GDM1 (cell line): ENCODE measurements at regions not wholly inside any gene's neighbourhood (a gene's known extent, or its start where the extent isn't known, plus 50 kb on each side); places are given as distances from the start of the nearest gene placed in this dataset.
"Not testable (repeated sequence)": the region's sequence is repeated elsewhere in the genome, so short reads cannot be mapped to it uniquely, and the experiment has no call there.

Experiments used
- DNase-seq: peaks from one replicate; lab custom pipeline; 2025; lab: John Stamatoyannopoulos, UW

- DNase-seq: no peak
Measured at GRCh38 chr1:168490306-168490705, 53.5 kb downstream of the XCL2 start.

DNA sequence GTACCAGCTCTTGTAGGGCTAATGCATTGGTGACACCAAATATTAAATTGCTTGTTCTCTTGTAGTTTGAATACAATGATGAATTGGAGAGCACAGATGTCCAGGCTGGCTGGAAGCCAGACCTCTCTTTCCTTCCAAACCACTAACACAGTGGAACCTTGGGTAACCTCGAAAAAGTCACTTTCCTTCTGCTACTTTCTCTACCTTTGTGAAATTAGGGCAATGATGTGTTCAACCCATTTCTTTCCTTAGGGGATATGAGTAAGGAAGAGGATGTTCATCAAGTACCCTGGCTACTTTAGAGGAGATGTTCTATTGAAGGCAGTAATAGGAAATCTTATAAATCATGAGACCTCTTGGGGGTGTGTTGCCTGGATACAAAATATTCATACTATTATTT, 55.7 kb downstream of the XCL2 start:
- DNase-seq: no peak

DNA sequence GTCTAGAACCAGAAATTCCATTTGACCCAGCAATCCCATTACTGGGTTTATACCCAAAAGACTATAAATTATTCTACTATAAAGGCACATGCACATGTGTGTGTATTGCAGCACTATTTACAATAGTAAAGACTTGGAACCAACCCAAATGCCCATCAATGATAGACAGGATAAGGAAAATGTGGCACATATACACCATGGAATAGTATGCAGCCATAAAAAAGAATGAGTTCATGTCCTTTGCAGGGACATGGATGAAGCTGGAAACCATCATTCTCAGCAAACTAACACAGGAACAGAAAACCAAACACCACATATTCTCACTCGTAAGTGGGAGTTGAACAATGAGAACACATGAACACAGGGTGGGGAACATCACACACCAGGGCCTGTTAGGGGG, 57.0 kb downstream of the XCL2 start:
- not testable (repeated sequence) for DNase-seq

GRCh38 chr1:168485048-168485447, 58.7 kb downstream of the XCL2 start:
- DNase-seq: peak; percentile 84

- no peak for DNase-seq
Measured at GRCh38 chr1:168484083-168484482, 59.7 kb downstream of the XCL2 start.

DNA sequence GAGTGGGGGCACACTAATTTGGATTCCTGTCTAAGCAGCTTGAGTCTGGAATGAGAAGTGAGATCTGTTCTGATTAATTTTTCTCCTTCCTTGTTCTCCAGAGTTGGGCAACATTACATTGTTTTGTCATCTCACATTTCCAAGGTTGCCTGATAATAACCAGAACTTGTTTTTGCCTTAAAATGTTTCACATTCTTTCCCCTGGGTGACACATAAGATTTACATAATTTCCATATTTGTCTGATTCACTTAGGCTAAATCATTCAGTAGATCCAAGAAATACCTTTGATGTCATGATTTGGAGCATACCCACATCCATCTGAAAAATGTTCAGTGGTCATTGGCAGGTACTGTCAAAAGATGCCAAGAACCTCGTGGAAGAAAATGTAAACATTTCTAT, 60.3 kb downstream of the XCL2 start:
- no peak for DNase-seq

- no peak for DNase-seq
Measured at GRCh38 chr1:168482106-168482505, 61.7 kb downstream of the XCL2 start.

DNA sequence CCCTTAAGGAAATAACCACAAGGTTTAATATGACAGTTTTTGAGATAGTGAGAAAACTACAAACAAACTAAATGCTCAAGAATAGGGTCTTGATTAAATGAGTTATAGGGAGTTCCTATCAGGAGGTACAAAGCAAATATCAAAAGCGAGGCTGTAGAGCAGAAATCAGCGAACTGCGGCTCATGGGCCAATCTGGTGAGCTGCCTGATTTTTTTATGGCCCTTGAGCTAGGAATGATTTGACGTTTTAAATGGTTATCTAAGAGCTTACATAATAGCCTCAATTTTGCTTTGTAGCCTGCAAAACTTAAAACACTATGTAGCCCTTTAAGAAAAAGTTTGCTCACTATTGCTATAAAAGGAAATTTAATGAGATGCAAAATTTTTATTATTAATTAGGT, 62.2 kb downstream of the XCL2 start:
- no peak for DNase-seq

DNA sequence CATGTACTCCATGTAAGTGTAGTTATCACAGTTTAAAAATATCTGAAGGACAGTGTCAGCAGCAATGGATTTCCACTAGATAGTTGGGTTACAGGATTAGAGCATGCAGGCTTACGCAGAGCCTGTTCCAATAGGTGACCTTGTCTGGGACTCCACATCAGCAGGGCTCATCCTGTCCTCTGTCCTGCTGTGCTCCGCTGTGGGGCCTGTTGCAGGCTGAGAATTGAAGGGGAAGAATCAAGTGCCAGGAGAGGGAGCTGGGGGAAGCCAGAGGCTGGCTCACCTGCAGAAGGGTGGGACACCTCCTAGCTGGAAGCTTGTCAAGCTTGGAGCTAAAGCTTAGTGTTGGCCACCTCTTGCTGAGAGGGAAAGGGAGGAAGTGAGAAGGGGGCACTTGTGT, 62.8 kb downstream of the XCL2 start:
- DNase-seq: no peak

DNA sequence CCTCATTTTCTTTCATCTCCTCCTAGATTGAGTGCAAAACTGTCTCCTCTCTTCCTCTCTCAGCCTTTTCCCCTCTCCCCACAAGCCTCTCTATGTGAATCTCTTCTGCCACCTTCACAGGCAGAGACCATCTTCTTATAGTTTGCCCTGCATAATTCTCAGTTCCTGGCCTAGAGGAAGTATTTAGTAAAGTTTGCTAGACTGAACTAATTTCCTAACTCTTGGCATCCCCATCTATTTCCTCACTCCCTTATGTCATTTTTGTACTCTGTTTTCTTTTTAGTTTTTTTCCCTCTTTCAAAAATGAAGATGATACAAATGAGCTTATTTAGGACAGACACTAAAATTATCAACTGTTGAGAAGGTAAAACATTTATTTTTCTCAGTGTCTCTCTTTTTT, 66.0 kb downstream of the XCL2 start:
- no peak for DNase-seq

DNA sequence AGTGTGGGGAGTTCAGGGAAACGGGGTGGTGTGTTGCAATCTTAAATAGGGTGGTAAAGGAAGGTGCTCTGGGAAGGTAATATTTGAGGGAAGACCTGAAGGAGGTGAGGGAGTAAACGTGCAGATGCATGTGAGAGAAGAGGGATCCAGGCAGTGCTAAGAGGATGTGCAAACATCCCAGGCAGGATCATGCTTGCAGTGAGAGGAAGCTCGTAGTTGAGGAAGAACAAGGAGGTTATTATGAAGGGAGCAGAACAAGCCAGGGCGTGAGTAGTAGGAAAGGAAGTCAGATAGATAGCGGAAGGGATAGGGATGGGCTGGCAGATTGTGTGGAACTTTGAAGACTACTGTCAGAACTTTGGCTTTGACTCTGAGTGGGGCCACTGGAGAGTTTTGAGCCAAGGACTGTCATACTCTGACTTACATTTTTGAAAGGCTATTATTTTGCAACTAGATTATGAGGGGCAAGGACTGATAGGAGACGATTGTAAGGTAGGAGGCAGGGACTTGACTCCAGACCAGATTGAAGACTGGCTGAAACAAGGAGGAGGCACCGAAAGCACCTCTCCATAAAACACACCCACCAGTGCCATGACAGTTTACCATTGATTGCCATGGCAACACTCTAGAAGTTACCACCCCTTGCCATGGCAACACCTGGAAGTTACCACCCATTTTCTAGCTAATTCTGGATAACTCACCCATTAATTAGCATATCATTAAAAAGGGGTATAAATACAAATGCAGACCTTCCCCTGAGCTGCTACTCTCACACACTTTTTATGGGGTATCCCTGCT, 67.0 kb downstream of the XCL2 start:
- peak; percentile 16 for DNase-seq

- DNase-seq: no peak
Measured at GRCh38 chr1:168474322-168474721, 69.5 kb downstream of the XCL2 start.

GRCh38 chr1:168473126-168473525, 70.7 kb downstream of the XCL2 start:
- no peak for DNase-seq

GRCh38 chr1:168472223-168472622, 71.6 kb downstream of the XCL2 start:
- DNase-seq: no peak

- DNase-seq: no peak
Measured at GRCh38 chr1:168470901-168471431, 72.8 kb downstream of the XCL2 start.

DNA sequence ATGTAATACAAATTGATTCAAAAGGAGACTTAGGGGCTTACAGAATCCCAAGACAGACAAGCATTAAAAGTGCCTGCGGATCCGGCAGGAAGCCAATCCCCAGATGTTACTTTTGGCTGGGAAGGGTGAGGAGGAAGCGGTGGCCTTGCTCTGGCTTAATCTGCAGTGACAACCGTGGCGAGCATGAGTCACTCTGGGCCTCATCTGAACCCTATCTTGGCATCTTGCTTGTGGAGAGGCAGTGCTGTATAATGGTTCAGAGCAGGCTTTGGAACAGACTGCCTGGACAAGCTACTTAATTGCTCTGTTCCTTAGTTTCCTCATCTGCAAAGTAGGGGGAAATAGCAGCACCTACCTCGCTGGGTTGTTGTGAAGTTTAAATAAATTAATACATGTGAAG, 74.1 kb downstream of the XCL2 start:
- peak; percentile 95 for DNase-seq

GRCh38 chr1:168468822-168469221, 75.0 kb downstream of the XCL2 start:
- no peak for DNase-seq

- no peak for DNase-seq
Measured at GRCh38 chr1:168468042-168468809, 75.6 kb downstream of the XCL2 start.

DNA sequence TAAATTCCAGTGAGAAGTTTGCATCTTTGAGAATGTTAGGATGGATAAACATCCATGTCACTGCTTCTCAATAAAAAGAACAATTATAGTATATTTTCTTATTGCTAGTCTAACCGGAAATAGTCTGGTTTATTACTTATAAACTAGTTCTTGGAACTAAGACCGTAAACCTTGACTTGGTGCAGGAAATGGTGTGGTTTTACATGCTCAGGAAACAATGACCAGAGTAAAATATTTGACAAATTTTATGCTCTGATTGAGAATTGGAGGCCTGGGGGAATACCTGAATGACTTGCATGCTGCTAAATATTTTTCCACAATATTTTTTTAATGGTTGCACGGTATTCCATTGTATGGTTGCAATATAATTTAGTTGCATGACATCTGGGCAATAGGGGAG, 76.3 kb downstream of the XCL2 start:
- no peak for DNase-seq

DNA sequence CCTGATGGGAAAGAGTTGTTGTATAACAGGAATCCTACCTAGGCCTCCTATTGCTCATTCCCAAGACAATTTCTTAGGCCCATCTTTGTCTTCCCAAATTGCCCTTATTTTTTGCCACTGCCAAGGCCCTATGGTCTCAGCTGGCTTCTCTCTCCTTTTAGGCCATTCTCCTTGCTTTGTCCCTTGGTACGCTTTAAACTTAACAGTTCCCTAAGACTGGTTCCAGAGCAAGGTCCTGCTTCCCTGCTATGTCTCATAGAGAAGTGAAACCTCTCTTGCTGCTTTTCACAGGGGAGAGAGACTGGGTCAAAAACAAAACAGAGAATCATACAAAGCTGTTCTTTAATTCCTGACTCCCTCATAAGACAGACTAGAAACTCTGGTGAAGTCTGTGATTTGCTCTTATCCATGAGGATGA, 77.1 kb downstream of the XCL2 start:
- DNase-seq: no peak

DNA sequence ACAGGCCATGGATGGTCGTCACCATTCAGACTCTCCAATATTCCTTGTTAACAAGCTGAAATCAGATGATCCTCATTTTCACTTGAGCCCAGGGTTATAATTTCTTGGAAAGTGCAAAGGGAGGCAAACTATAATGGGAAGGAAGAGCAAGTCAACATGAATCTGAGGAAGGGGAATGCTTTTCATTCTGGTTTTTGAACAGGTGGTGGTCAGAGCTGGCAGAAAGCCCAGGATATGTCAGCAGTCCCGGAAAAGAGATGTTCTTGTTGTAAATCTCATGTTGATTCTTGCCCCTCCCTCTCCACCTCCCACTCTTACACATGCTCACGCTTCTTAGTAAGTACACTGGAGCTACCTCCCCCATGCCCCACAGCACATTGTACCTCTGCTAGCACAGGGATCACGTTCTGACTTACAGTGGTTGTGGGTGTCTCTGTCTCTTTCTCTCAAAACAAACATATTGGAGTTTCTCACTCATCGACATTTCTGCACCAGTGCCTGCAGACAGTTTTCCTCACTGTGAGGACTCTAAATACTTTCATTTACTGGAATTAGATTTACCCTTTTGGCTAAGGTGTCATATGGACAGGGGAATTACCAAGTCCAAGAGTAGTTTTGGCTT, 77.6 kb downstream of the XCL2 start:
- peak; percentile 90 for DNase-seq

GRCh38 chr1:168461108-168461507, 82.7 kb downstream of the XCL2 start:
- not testable (repeated sequence) for DNase-seq

DNA sequence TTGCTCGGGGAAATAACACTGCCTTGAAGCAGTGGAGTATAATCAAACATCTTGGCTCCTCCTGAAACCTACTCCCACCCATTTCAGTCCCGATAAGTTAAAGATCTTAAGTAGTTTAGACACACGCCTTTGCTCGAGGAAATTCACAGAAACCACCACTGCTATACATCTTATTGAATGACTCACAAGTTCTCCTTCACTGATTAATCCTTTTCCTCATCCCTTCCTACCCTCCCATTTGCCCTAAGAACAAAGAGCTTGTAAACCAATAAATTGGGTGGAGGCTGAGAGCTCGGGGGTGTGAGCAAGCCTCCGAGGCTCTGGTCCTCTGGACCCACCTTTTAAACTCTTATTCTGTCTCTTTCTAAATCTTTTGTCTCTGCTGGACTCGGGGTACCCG, 86.5 kb downstream of the XCL2 start:
- DNase-seq: not testable (repeated sequence)
